ENCODE measurements at regions not wholly inside any gene's neighbourhood (a gene's known extent, or its start where the extent isn't known, plus 50 kb on each side); places are given as distances from the start of the nearest gene placed in this dataset.

GRCh38 chr4:181822005-181822375 lies 421.2 kb upstream of the TENM3 start:
- TF ChIP-seq GABPA (IDR thresholded peaks at IDR 0.05; ENCODE audit: low read depth), result no peak
- TF ChIP-seq CTCF (IDR thresholded peaks at IDR 0.05; ENCODE audit: insufficient read depth, low read length), result no peak
- TF ChIP-seq SPI1 (IDR thresholded peaks at IDR 0.05; ENCODE audit: borderline replicate concordance, low read depth), result no peak
- TF ChIP-seq REST (IDR thresholded peaks at IDR 0.05; ENCODE audit: insufficient replicate concordance, low read depth), result no peak
- TF ChIP-seq POLR2AphosphoS5 (IDR thresholded peaks at IDR 0.05; ENCODE audit: low read depth), result no peak
- H3K4me3 ChIP-seq (replicated peaks; ENCODE audit: insufficient read depth, low read length), result no peak overlapping the region

GRCh38 chr4:181823183-181823582 lies 420.0 kb upstream of the TENM3 start:
- Histone ChIP-seq H3K27me3 (ENCODE audit: insufficient read depth, poor library complexity, severe bottlenecking) (no peaks in the 10 kb centered on the region), H3K4me3 (replicated peaks; ENCODE audit: insufficient read depth, low read length) (no peak overlapping the region), H3K27ac (replicated peaks) (no peak overlapping the region)
- DNase-seq (ENCODE audit: low read depth in 1 of 2, low spot score in 1 of 2), result no peak
- TF ChIP-seq CTCF (IDR thresholded peaks at IDR 0.05; ENCODE audit: insufficient read depth, low read length) (no peak), SPI1 (IDR thresholded peaks at IDR 0.05; ENCODE audit: borderline replicate concordance, low read depth) (no peak), GABPA (IDR thresholded peaks at IDR 0.05; ENCODE audit: low read depth) (no peak), POLR2AphosphoS5 (IDR thresholded peaks at IDR 0.05; ENCODE audit: low read depth) (no peak), REST (IDR thresholded peaks at IDR 0.05; ENCODE audit: insufficient replicate concordance, low read depth) (no peak)

More at GRCh38 chr4:181822005-181822375, 421.2 kb upstream of the TENM3 start:
- no peak overlapping the region for H3K27ac ChIP-seq (replicated peaks)
- no peaks in the 10 kb centered on the region for H3K27me3 ChIP-seq (ENCODE audit: insufficient read depth, poor library complexity, severe bottlenecking)
- no peak for DNase-seq (ENCODE audit: low read depth in 1 of 2, low spot score in 1 of 2)

GRCh38 chr4:181823645-181824044 lies 419.6 kb upstream of the TENM3 start:
- H3K4me3 ChIP-seq (replicated peaks; ENCODE audit: insufficient read depth, low read length), result no peak overlapping the region
- TF ChIP-seq SPI1 (IDR thresholded peaks at IDR 0.05; ENCODE audit: borderline replicate concordance, low read depth), result no peak
- no peak overlapping the region for H3K27ac ChIP-seq (replicated peaks)

GRCh38 chr4:181825564-181825963 lies 417.6 kb upstream of the TENM3 start:
- Histone ChIP-seq H3K27ac (replicated peaks) (no peak overlapping the region), H3K27me3 (ENCODE audit: insufficient read depth, poor library complexity, severe bottlenecking) (no peaks in the 10 kb centered on the region), H3K4me3 (replicated peaks; ENCODE audit: insufficient read depth, low read length) (no peak overlapping the region)
- TF ChIP-seq SPI1 (IDR thresholded peaks at IDR 0.05; ENCODE audit: borderline replicate concordance, low read depth), result no peak
- no peak for TF ChIP-seq CTCF (IDR thresholded peaks at IDR 0.05; ENCODE audit: insufficient read depth, low read length)
- no peak for TF ChIP-seq POLR2AphosphoS5 (IDR thresholded peaks at IDR 0.05; ENCODE audit: low read depth)
- no peak for TF ChIP-seq GABPA (IDR thresholded peaks at IDR 0.05; ENCODE audit: low read depth)
- TF ChIP-seq REST (IDR thresholded peaks at IDR 0.05; ENCODE audit: insufficient replicate concordance, low read depth), result no peak
- no peak for DNase-seq (ENCODE audit: low read depth in 1 of 2, low spot score in 1 of 2)

More at GRCh38 chr4:181823645-181824044, 419.6 kb upstream of the TENM3 start:
- DNase-seq (ENCODE audit: low read depth in 1 of 2, low spot score in 1 of 2), result no peak
- H3K27me3 ChIP-seq (ENCODE audit: insufficient read depth, poor library complexity, severe bottlenecking), result no peaks in the 10 kb centered on the region

Measured in HL-60 (cell line).